ENCODE measurements at regions not wholly inside any gene's neighbourhood (a gene's known extent, or its start where the extent isn't known, plus 50 kb on each side); places are given as distances from the start of the nearest gene placed in this dataset.

GRCh38 chr3:140752499-140752898 lies 74.6 kb downstream of the TRIM42 start:
- DNase-seq (ENCODE audit: low read depth) = no peak
- no peak overlapping the region for H3K4me3 ChIP-seq (ENCODE audit: low read depth, low read length)
- no peak for TF ChIP-seq CTCF (IDR thresholded peaks at IDR 0.05; ENCODE audit: insufficient read depth, low read length)

DNA sequence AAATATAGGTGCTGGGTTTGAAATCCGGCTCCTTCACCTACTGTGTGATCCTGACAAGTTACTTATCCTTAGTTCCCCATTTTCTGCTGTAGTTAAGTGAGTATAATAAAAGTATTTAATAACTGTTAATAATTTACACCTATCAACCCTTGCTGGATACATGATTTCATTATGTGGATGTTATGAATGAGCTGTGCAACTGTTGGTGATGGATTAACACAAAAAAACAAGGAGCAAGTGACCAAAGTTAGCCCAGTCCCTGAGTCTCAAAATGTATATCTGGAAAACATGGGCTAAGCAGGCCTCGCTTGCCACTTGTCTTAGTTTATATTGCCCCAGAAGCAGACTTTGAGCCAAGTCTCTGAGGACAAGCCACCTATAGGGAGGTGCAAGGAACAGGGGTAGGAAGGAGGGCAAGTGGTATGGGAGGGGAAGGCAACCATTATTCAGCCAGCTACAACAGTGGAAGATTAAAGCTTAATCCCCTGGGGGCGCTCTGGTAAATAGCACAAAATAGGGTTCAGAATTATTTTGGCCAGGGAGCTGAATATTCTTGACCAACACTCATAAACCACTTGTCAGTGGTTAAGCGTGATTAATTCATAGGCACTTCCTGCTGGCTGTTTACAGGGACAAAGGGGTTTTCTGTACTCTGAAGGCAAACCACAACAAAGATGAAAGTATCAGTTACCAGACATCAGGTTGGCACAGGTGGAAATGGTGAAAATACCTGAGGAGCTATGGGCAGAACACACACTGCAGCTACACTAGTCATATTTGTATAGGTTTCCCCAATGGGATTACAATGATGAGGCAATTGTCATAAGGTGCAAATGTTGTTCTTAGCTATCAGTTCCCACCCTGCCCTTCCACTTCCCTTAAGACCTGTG lies 76.2 kb downstream of the TRIM42 start:
- DNase-seq (ENCODE audit: low read depth) = no peak

DNA sequence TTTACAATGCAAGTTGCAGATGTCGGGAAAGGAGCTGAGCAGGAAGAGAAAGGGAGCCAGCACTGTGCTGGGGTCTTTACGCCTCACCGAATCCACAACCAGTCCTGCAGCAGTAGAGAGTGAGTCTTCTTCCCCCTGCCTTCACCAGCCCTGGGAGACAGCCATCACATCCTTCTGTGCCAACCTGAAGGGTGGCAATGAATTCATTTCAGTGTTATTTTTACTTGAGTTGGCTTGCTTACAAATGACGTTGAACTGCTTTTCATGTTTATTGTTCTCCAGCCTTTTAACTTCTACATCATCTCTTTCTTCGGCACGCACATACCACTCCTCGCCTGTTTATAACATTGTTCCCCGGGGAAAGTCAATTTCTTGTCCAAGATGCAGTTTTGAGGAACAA lies 77.1 kb downstream of the TRIM42 start:
- no peak for DNase-seq (ENCODE audit: low read depth)
- H3K4me3 ChIP-seq (ENCODE audit: low read depth, low read length) = no peak overlapping the region
- TF ChIP-seq CTCF (IDR thresholded peaks at IDR 0.05; ENCODE audit: insufficient read depth, low read length) = no peak

More for the DNA sequence above, 76.2 kb downstream of the TRIM42 start:
- no peak overlapping the region for H3K4me3 ChIP-seq (ENCODE audit: low read depth, low read length)
- no peak for TF ChIP-seq CTCF (IDR thresholded peaks at IDR 0.05; ENCODE audit: insufficient read depth, low read length)

DNA sequence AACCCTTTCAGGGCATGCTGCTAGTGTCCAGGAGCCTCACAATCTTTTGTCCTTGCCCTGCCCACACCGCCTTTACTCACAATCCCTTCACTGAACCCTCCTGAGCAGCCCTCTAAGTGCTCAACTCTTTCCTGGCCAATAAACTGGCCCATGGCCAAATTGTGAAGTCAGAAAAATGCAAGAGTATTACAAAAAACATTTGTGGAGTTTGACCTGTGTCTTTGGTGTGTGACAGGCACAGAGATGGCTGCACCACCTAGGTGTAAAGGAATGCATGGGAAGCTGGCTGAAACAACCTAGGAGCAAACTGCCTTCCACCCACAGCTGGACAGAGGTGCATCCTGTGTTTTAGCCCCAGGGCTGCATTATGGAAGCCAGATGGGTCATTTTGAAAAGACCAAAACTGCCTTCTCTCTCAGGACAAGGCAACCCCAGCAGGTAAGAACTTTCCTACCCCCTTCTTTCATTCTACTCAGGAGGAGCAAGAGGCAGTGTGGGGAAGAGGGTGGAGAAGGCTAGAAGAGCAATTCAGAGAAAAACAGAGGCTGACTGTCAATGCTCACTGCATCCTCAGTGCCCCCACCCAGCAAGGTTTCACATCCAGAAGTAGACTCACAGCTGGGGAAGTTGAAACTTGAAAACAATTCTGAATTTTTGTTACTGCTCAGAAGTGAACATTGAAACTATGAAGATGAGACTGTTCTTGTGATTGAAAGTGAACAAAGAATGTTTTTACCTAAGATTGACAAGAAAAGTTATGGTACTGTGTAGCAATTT lies 78.6 kb downstream of the TRIM42 start:
- no peak for TF ChIP-seq CTCF (IDR thresholded peaks at IDR 0.05; ENCODE audit: insufficient read depth, low read length)
- DNase-seq (ENCODE audit: low read depth) = no peak
- no peak overlapping the region for H3K4me3 ChIP-seq (ENCODE audit: low read depth, low read length)

DNA sequence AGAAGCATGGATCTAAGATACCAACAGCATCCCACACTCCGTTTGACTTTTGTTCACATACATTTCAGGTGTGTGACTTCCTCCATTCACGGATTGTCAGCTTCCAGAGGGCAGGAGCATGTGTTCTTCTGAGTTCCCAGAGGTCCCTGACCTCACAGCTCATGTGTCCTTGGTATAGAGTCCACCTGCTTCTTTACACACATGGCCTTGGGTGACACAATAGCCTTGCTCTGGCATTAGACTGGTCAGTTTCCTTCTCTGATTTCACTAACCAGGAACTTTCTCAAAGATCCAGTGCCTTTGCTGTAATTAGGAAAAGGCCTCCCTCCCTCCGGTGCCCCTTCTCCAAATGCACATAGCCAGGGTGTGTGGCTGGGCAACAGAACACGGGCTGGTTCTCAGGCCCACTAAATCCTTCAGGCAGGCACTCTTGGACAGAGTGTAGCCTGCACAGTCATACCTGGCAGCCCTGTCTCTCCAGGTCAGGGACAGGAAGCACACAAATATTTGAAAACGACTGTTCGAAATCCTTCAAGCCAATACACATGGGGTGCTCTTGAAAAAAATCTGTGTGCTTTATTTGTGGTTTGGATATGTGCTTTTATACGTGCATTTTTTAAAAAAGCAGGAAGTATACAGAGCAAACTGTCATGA lies 81.1 kb downstream of the TRIM42 start:
- no peak overlapping the region for H3K4me3 ChIP-seq (ENCODE audit: low read depth, low read length)
- no peak for DNase-seq (ENCODE audit: low read depth)
- TF ChIP-seq CTCF (IDR thresholded peaks at IDR 0.05; ENCODE audit: insufficient read depth, low read length) = no peak

DNA sequence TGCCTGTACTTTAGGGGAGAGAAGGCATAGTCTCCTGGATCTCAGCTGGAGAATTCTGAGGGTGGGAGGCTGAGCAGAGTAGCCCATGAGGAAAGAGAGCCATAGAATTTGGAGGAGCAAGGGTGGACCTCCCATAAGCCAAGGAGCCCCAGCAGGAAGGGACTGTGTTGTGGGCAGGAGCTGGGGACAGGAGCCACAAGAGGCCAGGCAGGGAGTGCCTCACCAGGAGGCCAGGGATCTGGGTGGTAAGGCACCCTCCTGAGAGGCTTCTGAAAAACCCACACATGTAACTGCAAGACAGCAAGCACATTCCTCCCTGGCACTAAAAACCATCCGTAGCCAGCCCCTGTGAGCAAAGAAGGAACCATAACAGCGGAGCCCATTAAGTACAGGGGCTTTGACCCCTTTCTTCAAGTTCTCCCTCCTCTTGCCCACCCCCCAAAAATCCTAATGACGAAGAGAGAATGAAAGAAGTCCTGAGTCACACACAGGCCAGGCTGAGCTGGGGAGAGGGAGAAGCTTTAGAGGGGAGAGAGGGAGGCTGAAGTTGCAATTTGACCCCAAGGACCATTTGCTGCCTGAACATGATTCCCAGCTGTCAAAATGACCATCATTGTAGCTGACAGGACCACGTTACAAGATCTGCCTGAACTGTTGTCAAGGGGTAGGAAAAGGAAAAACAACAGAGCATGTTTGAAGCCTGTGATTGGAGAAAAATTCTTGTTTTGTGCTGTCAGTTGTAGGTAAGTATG lies 82.6 kb downstream of the TRIM42 start:
- no peak for TF ChIP-seq CTCF (IDR thresholded peaks at IDR 0.05; ENCODE audit: insufficient read depth, low read length)
- no peak overlapping the region for H3K4me3 ChIP-seq (ENCODE audit: low read depth, low read length)
- DNase-seq (ENCODE audit: low read depth) = no peak

Measured in fibroblast of the aortic adventitia (primary cell).